HEK293 (cell line): ENCODE measurements at regions not wholly inside any gene's neighbourhood (a gene's known extent, or its start where the extent isn't known, plus 50 kb on each side); places are given as distances from the start of the nearest gene placed in this dataset.

Experiments used
- CTCF ChIA-PET: fragments of 350-600 bp; formaldehyde crosslinking; extraction: SDS; loops from one replicate; lab custom pipeline; 2021; ENCODE audit warnings: antibody characterized with exemption; lab: Yijun Ruan, JAX
- POLR2A ChIA-PET: fragments of 300-600 bp; formaldehyde crosslinking; extraction: SDS; loops from one replicate; lab custom pipeline; 2020; ENCODE audit warnings: antibody characterized with exemption, inconsistent platforms; lab: Yijun Ruan, JAX
- H3K27ac ChIP-seq: fragments of 200-500 bp; sonication (Bioruptor generic); 2 replicates; pipeline ENCODE4 v1.5.1; 2014; ENCODE audit warnings: low read depth, low read length, control low read depth, inconsistent platforms; ENCODE audit errors: extremely low read depth
- H3K36me3 ChIP-seq, 2 experiments: fragments of 200-500 bp in 1 of 2; sonication (Bioruptor generic) in 1 of 2; 1 replicate in 1 of 2; 2 replicates in 1 of 2; pipeline ENCODE4 v1.5.1; 2014 to 2017; ENCODE audit warnings: inconsistent platforms in 2 of 2, low read length in 2 of 2; ENCODE audit not compliant: control insufficient read depth in 2 of 2, insufficient read depth in 1 of 2
- H3K4me1 ChIP-seq: fragments of 200-500 bp; sonication (Bioruptor generic); 2 replicates; pipeline ENCODE4 v1.5.1; 2014; ENCODE audit warnings: mild to moderate bottlenecking, low read length, inconsistent platforms; ENCODE audit not compliant: control insufficient read depth, insufficient read depth
- H3K4me3 ChIP-seq: 2 replicates; pipeline ENCODE4 v1.5.1; 2011; ENCODE audit warnings: low read depth, mild to moderate bottlenecking, control low read depth, low read length, moderate library complexity
- H3K9me3 ChIP-seq: fragments of 200-500 bp; sonication (Bioruptor generic); 2 replicates; pipeline ENCODE4 v1.5.1; 2014; ENCODE audit warnings: low read depth, low read length, inconsistent platforms; ENCODE audit not compliant: control insufficient read depth, insufficient read depth
- BCL11A ChIP-seq: fragments of 450-650 bp; formaldehyde crosslinking; IDR thresholded peaks from 2 replicates; pipeline ENCODE4 v1.5.1; 2016; ENCODE audit warnings: low read depth, missing biosample characterization, missing genetic modification characterization
- EGR2 ChIP-seq: fragments of 450-650 bp; formaldehyde crosslinking; IDR thresholded peaks from 2 replicates; pipeline ENCODE4 v1.5.1; 2016; ENCODE audit warnings: low read depth, missing biosample characterization, missing genetic modification characterization
- FEZF1 ChIP-seq: fragments of 450-650 bp; formaldehyde crosslinking; IDR thresholded peaks from 2 replicates; pipeline ENCODE4 v1.5.1; 2016; ENCODE audit warnings: missing biosample characterization, missing genetic modification characterization
- IKZF3 ChIP-seq: fragments of 450-650 bp; IDR thresholded peaks from 2 replicates; pipeline ENCODE4 v1.5.0; 2018; ENCODE audit warnings: missing biosample characterization, mild to moderate bottlenecking, missing genetic modification characterization, moderate library complexity
- OSR2 ChIP-seq: fragments of 450-650 bp; formaldehyde crosslinking; IDR thresholded peaks from 2 replicates; pipeline ENCODE4 v1.5.1; 2016; ENCODE audit warnings: missing biosample characterization, missing genetic modification characterization
- PRDM10 ChIP-seq: fragments of 450-650 bp; formaldehyde crosslinking; IDR thresholded peaks from 2 replicates; pipeline ENCODE4 v1.5.1; 2016; ENCODE audit warnings: missing biosample characterization, missing genetic modification characterization
- SP7 ChIP-seq: fragments of 450-650 bp; formaldehyde crosslinking; IDR thresholded peaks from 2 replicates; pipeline ENCODE4 v1.5.1; 2016; ENCODE audit warnings: missing biosample characterization, missing genetic modification characterization
- TRIM28 ChIP-seq: IDR thresholded peaks from 2 replicates; pipeline ENCODE4 v1.6.1; 2011; ENCODE audit warnings: low read length, control low read depth, borderline replicate concordance
- ZIC2 ChIP-seq: fragments of 450-650 bp; formaldehyde crosslinking; IDR thresholded peaks from 2 replicates; pipeline ENCODE4 v1.5.1; 2016; ENCODE audit warnings: missing biosample characterization, missing genetic modification characterization
- ZNF175 ChIP-seq: fragments of 450-650 bp; formaldehyde crosslinking; IDR thresholded peaks from 2 replicates; pipeline ENCODE4 v1.5.1; 2016; ENCODE audit warnings: missing biosample characterization, missing genetic modification characterization
- ZNF2 ChIP-seq: fragments of 450-650 bp; formaldehyde crosslinking; IDR thresholded peaks from 2 replicates; pipeline ENCODE4 v1.5.1; 2016; ENCODE audit warnings: missing biosample characterization, missing genetic modification characterization
- ZNF280C ChIP-seq: fragments of 450-650 bp; formaldehyde crosslinking; IDR thresholded peaks from 2 replicates; pipeline ENCODE4 v1.5.1; 2016; ENCODE audit warnings: missing biosample characterization, missing genetic modification characterization
- ZNF292 ChIP-seq: fragments of 450-650 bp; formaldehyde crosslinking; IDR thresholded peaks from 2 replicates; pipeline ENCODE4 v1.5.1; 2016; ENCODE audit warnings: low read depth, missing biosample characterization, missing genetic modification characterization, borderline replicate concordance
- ZNF354C ChIP-seq: fragments of 450-650 bp; formaldehyde crosslinking; IDR thresholded peaks from 2 replicates; pipeline ENCODE4 v1.5.1; 2016; ENCODE audit warnings: missing biosample characterization, missing genetic modification characterization, low read depth, borderline replicate concordance
- ZNF394 ChIP-seq: fragments of 450-650 bp; formaldehyde crosslinking; IDR thresholded peaks from 2 replicates; pipeline ENCODE4 v1.5.1; 2016; ENCODE audit warnings: missing biosample characterization, missing genetic modification characterization, mild to moderate bottlenecking, moderate library complexity, borderline replicate concordance
- ZNF449 ChIP-seq: fragments of 450-650 bp; formaldehyde crosslinking; IDR thresholded peaks from 2 replicates; pipeline ENCODE4 v1.5.1; 2017; ENCODE audit warnings: missing biosample characterization, mild to moderate bottlenecking, missing genetic modification characterization, moderate library complexity
- ZNF488 ChIP-seq: fragments of 450-650 bp; formaldehyde crosslinking; IDR thresholded peaks from 2 replicates; pipeline ENCODE4 v1.5.1; 2016; ENCODE audit warnings: missing biosample characterization, missing genetic modification characterization
- ZNF510 ChIP-seq: fragments of 450-650 bp; formaldehyde crosslinking; IDR thresholded peaks from 2 replicates; pipeline ENCODE4 v1.5.1; 2018; ENCODE audit warnings: mild to moderate bottlenecking, missing genetic modification characterization, missing biosample characterization; ENCODE audit not compliant: insufficient replicate concordance
- ZNF571 ChIP-seq: fragments of 450-650 bp; formaldehyde crosslinking; IDR thresholded peaks from 2 replicates; pipeline ENCODE4 v1.5.0; 2017; ENCODE audit warnings: missing biosample characterization, missing genetic modification characterization
- ZNF629 ChIP-seq: fragments of 450-650 bp; formaldehyde crosslinking; IDR thresholded peaks from 2 replicates; pipeline ENCODE4 v1.5.1; 2017; ENCODE audit warnings: missing biosample characterization, missing genetic modification characterization
- ZSCAN5A ChIP-seq: fragments of 450-650 bp; formaldehyde crosslinking; IDR thresholded peaks from 2 replicates; pipeline ENCODE4 v1.5.1; 2016; ENCODE audit warnings: missing biosample characterization, missing genetic modification characterization
- TF ChIP-seq, protein P1 (sequence below): sonication (generic); formaldehyde crosslinking; IDR thresholded peaks from 2 replicates; pipeline ENCODE4 v1.8.1; 2022; ENCODE audit warnings: mild to moderate bottlenecking, moderate library complexity, missing genetic modification reagents

GRCh38 chr10:131810805-131811629 is 89.8 kb upstream of the PPP2R2D start:
- Histone ChIP-seq H3K9me3 (no peaks in the 10 kb centered on the region), H3K4me1 (no peaks in the 10 kb centered on the region), H3K36me3 (no peaks in the 10 kb centered on the region), H3K27ac (no peak overlapping the region)
- ChIA-PET CTCF (no interaction called here), POLR2A (no interaction called here)
- TF ChIP-seq ZNF175 (tag by site-specific recombination) (no peak), BCL11A (no peak), ZNF394 (no peak), ZNF510 (tag by site-specific recombination) (no peak), FEZF1 (no peak), PRDM10 (no peak), ZNF449 (no peak)
- TF ChIP-seq, all 188 proteins: peak for 0
- no peak overlapping the region for H3K4me3 ChIP-seq

- POLR2A ChIA-PET: no interaction called here
- CTCF ChIA-PET: no interaction called here
- Histone ChIP-seq H3K4me3 (no peak overlapping the region), H3K27ac (no peak overlapping the region), H3K36me3 (no peaks in the 10 kb centered on the region), H3K4me1 (no peaks in the 10 kb centered on the region), H3K9me3 (no peaks in the 10 kb centered on the region)
- TF ChIP-seq SP7: no peak
- no peak for TF ChIP-seq OSR2
- TF ChIP-seq ZSCAN5A: no peak
- no peak for TF ChIP-seq ZNF629 (tag by site-specific recombination)
- no peak for TF ChIP-seq ZNF354C (tag by site-specific recombination)
- TF ChIP-seq ZIC2: no peak
- no peak for TF ChIP-seq ZNF280C
- TF ChIP-seq TRIM28: no peak
- TF ChIP-seq, protein P1, sequence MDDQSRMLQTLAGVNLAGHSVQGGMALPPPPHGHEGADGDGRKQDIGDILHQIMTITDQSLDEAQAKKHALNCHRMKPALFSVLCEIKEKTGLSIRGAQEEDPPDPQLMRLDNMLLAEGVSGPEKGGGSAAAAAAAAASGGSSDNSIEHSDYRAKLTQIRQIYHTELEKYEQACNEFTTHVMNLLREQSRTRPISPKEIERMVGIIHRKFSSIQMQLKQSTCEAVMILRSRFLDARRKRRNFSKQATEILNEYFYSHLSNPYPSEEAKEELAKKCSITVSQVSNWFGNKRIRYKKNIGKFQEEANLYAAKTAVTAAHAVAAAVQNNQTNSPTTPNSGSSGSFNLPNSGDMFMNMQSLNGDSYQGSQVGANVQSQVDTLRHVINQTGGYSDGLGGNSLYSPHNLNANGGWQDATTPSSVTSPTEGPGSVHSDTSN (CRISPR knock-in tag): no peak
- TF ChIP-seq ZNF571 (tag by site-specific recombination): no peak
- TF ChIP-seq ZNF2 (tag by site-specific recombination): no peak
- TF ChIP-seq ZNF292 (tag by site-specific recombination): no peak
- TF ChIP-seq ZNF488 (tag by site-specific recombination): no peak
- TF ChIP-seq EGR2 (tag by site-specific recombination): no peak
- TF ChIP-seq IKZF3: no peak
Measured at GRCh38 chr10:131811630-131812403, 89.0 kb upstream of the PPP2R2D start.
